HepG2 (cell line): ENCODE measurements at regions not wholly inside any gene's neighbourhood (a gene's known extent, or its start where the extent isn't known, plus 50 kb on each side); places are given as distances from the start of the nearest gene placed in this dataset.

Experiments used
- ATAC-seq: fragments of 200-7000 bp; cut with Tn5 transposase; 3 replicates; pipeline ENCODE4 v1.9.1; 2020; ENCODE audit warnings: mild to moderate bottlenecking, moderate library complexity
- BruUV-seq: library from RNA; stranded (reverse); fragments of 400-500 nt; replicated peaks from 2 replicates; lab custom pipeline; 2021; lab: Mats Ljungman, UMichigan
- CTCF ChIA-PET: fragments of 300-600 bp; formaldehyde crosslinking; extraction: SDS; loops from one replicate; lab custom pipeline; 2021; ENCODE audit warnings: low total read pairs, inconsistent platforms, low intra/inter-chr PET ratio; lab: Yijun Ruan, JAX
- POLR2A ChIA-PET: fragments of 350-600 bp; sonication (Branson Sonifier 250); formaldehyde crosslinking; loops from one replicate; lab custom pipeline; 2020; ENCODE audit warnings: antibody characterized with exemption, inconsistent platforms; lab: Yijun Ruan, JAX
- DNase-seq: peaks from one replicate; pipeline ENCODE4 v3.0.0-alpha.2; 2015; ENCODE audit warnings: low spot score
- FAIRE-seq: peaks from 3 replicates; lab custom pipeline; 2011; peaks lifted over from hg19 to GRCh38; lab: Jason Lieb, UNC
- H2AFZ ChIP-seq: one replicate; pipeline ENCODE4 v1.6.1; 2011; ENCODE audit warnings: low read length, inconsistent platforms
- H3K27ac ChIP-seq: fragments of 300-600 bp; 3 replicates; pipeline ENCODE4 v1.8.0; 2011; ENCODE audit warnings: mixed run types, mild to moderate bottlenecking, mixed read lengths, low read length, inconsistent platforms; ENCODE audit not compliant: insufficient read depth; ENCODE audit errors: extremely low read length
- H3K27me3 ChIP-seq, 2 experiments: fragments of 200-600 bp in 1 of 2; 2 replicates in 1 of 2; 3 replicates in 1 of 2; pipeline versions ENCODE4 v1.6.0 to v1.8.0; 2011; ENCODE audit warnings: low read length in 2 of 2, mild to moderate bottlenecking in 2 of 2, moderate library complexity in 2 of 2, inconsistent platforms in 1 of 2; ENCODE audit not compliant: insufficient read depth in 2 of 2, control insufficient read depth in 1 of 2
- H3K36me3 ChIP-seq, 2 experiments: fragments of 200-600 bp in 1 of 2; replicated peaks in 1 of 2; 2 replicates in 1 of 2; 3 replicates in 1 of 2; pipeline versions ENCODE4 v1.5.1 to v1.8.0; 2011; ENCODE audit warnings: low read length in 2 of 2, inconsistent platforms in 1 of 2; ENCODE audit not compliant: insufficient read depth in 2 of 2, control insufficient read depth in 1 of 2
- H3K4me1 ChIP-seq: 2 replicates; pipeline ENCODE4 v1.5.1; 2012; ENCODE audit warnings: low read length, inconsistent platforms; ENCODE audit not compliant: insufficient read depth
- H3K4me2 ChIP-seq: 2 replicates; pipeline ENCODE4 v1.6.0; 2011; ENCODE audit warnings: low read depth, low read length, inconsistent platforms
- H3K4me3 ChIP-seq, 3 experiments: fragments of 200-600 bp in 1 of 3; sonication (generic), shearing (Covaris generic) in 1 of 3; replicated peaks in 1 of 3; 2 replicates each; pipeline ENCODE4 v1.5.1; 2011 to 2016; ENCODE audit warnings: low read length in 3 of 3, inconsistent platforms in 2 of 3, low read depth in 2 of 3, mild to moderate bottlenecking in 2 of 3, control low read depth in 1 of 3, mixed read lengths in 1 of 3; ENCODE audit not compliant: insufficient read depth in 1 of 3
- H3K79me2 ChIP-seq: one replicate; pipeline ENCODE4 v1.6.1; 2011; ENCODE audit warnings: low read length, inconsistent platforms; ENCODE audit not compliant: insufficient read depth
- H3K9ac ChIP-seq: 2 replicates; pipeline ENCODE4 v1.6.0; 2011; ENCODE audit warnings: mild to moderate bottlenecking, low read depth, low read length, inconsistent platforms; ENCODE audit not compliant: insufficient read depth
- H3K9me3 ChIP-seq: 2 replicates; pipeline ENCODE4 v1.5.1; 2012; ENCODE audit warnings: mild to moderate bottlenecking, low read length
- H4K20me1 ChIP-seq: 2 replicates; pipeline ENCODE4 v1.6.0; 2011; ENCODE audit warnings: inconsistent platforms, mild to moderate bottlenecking, low read length, moderate library complexity; ENCODE audit not compliant: insufficient read depth
- CCDC6 ChIP-seq: sonication (generic); formaldehyde crosslinking; IDR thresholded peaks from 2 replicates; pipeline ENCODE4 v1.8.1; 2022; ENCODE audit warnings: mild to moderate bottlenecking, missing genetic modification reagents, moderate library complexity
- HOXA7 ChIP-seq: sonication (generic); formaldehyde crosslinking; IDR thresholded peaks from 2 replicates; pipeline ENCODE4 v1.8.1; 2022; ENCODE audit warnings: mild to moderate bottlenecking, missing genetic modification reagents, moderate library complexity
- JUNB ChIP-seq: sonication (generic); formaldehyde crosslinking; IDR thresholded peaks from 2 replicates; pipeline ENCODE4 v1.8.0; 2022; ENCODE audit warnings: missing genetic modification reagents, mild to moderate bottlenecking, borderline replicate concordance
- NBN ChIP-seq: fragments of 450-650 bp; conservative IDR thresholded peaks from 2 replicates; pipeline ENCODE4 v1.6.1; 2017
- NR3C1 ChIP-seq: sonication (generic); formaldehyde crosslinking; IDR thresholded peaks from 2 replicates; pipeline ENCODE4 v1.4.0; 2020; ENCODE audit warnings: missing genetic modification reagents
- SOX5 ChIP-seq: IDR thresholded peaks from 2 replicates; pipeline ENCODE4 v1.6.1; 2016; ENCODE audit warnings: borderline replicate concordance
- THAP11 ChIP-seq: IDR thresholded peaks from 2 replicates; pipeline ENCODE4 v1.6.1; 2016; ENCODE audit warnings: missing biosample characterization, missing genetic modification reagents
- ZNF382 ChIP-seq: sonication (generic); formaldehyde crosslinking; IDR thresholded peaks from 2 replicates; pipeline ENCODE4 v1.5.0; 2020; ENCODE audit warnings: missing genetic modification reagents, mild to moderate bottlenecking, borderline replicate concordance
- ZNF558 ChIP-seq: sonication (generic); formaldehyde crosslinking; IDR thresholded peaks from 2 replicates; pipeline ENCODE4 v1.9.0; 2022; ENCODE audit warnings: mild to moderate bottlenecking, missing genetic modification reagents, borderline replicate concordance
- ZNF761 ChIP-seq: sonication (generic); formaldehyde crosslinking; conservative IDR thresholded peaks from 2 replicates; pipeline ENCODE4 v1.4.0; 2020; ENCODE audit warnings: mild to moderate bottlenecking, missing genetic modification reagents
- WGBS: methylation state at CpG from one replicate; pipeline ENCODE4 v1.1.6; 2017; ENCODE audit warnings: low lambda C conversion rate; 5-methylcytosine and 5-hydroxymethylcytosine counted together
- in situ Hi-C: cut with HindIII; loops from 2 replicates; pipeline ENCODE4 v1.10.0; 2017; ENCODE audit warnings: low pct_unique_long_range_greater_than_20kb; ENCODE audit not compliant: extremely low pct_ligation_motif_present
- intact Hi-C: fragments of 100-400 bp; cut with micrococcal nuclease; formaldehyde crosslinking; loops from one replicate; pipeline ENCODE4 v1.10.0; 2022; ENCODE audit not compliant: unreplicated experiment
- TF ChIP-seq, protein P1 (sequence below): sonication (generic); formaldehyde crosslinking; IDR thresholded peaks from 2 replicates; pipeline ENCODE4 v1.4.0; 2020; ENCODE audit warnings: missing genetic modification reagents
- TF ChIP-seq, protein P2 (sequence below): sonication (generic); formaldehyde crosslinking; IDR thresholded peaks from 2 replicates; pipeline ENCODE4 v1.5.1; 2020; ENCODE audit warnings: mild to moderate bottlenecking, moderate library complexity, missing genetic modification reagents
- TF ChIP-seq, protein P3 (sequence below): IDR thresholded peaks from 2 replicates; pipeline ENCODE4 v1.6.1; 2016; ENCODE audit warnings: missing biosample characterization, missing genetic modification reagents, low read depth
- TF ChIP-seq, protein P4 (sequence below): sonication (generic); formaldehyde crosslinking; IDR thresholded peaks from 2 replicates; pipeline ENCODE4 v1.9.0; 2021; ENCODE audit warnings: missing genetic modification reagents, mild to moderate bottlenecking, borderline replicate concordance
- TF ChIP-seq, protein P5 (sequence below): IDR thresholded peaks from 2 replicates; pipeline ENCODE4 v1.6.1; 2012; ENCODE audit warnings: inconsistent platforms

DNA sequence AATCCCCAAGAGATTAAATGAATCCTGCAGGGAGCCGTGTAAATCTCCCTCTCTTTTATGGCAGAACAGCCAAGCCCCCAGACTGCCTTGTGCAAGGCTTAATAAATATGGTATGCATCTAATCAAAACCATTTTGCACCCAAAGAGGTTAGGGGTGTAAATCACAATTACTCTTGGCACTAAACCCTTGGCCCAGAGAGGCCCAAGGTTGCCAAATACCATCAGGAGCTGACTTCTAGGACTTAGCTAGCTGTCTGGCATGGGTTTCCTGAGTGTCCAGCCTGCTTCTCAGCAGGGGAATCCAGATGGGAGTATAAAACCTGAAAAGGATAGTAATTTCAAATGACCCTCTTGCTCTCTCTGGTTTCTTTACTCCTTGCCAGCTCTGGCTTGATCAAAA is 610.4 kb downstream of the MED13L start:
- Histone ChIP-seq H3K9me3 (no peaks in the 10 kb centered on the region), H3K36me3 (no peaks in the 10 kb centered on the region), H4K20me1 (no peaks in the 10 kb centered on the region), H3K79me2 (no peaks in the 10 kb centered on the region), H2AFZ (no peak overlapping the region), H3K9ac (no peak overlapping the region), H3K4me3 (no peak overlapping the region), H3K27me3 (0 out of 5 replicates have a peak, but pooled peaks cover 0 to 6% of the 10 kb centered on the region in 2 experiments), H3K4me1 (no peaks in the 10 kb centered on the region), H3K27ac (no peak overlapping the region), H3K4me2 (no peak overlapping the region)
- ChIA-PET POLR2A (no interaction called here), CTCF (no interaction called here)
- FAIRE-seq = no peak
- WGBS = 0% methylated on average over 1 of the region's 1 CpG
- no peak for DNase-seq
- intact Hi-C loops = no loop called here
- no peak for ATAC-seq
- TF ChIP-seq, protein P1, sequence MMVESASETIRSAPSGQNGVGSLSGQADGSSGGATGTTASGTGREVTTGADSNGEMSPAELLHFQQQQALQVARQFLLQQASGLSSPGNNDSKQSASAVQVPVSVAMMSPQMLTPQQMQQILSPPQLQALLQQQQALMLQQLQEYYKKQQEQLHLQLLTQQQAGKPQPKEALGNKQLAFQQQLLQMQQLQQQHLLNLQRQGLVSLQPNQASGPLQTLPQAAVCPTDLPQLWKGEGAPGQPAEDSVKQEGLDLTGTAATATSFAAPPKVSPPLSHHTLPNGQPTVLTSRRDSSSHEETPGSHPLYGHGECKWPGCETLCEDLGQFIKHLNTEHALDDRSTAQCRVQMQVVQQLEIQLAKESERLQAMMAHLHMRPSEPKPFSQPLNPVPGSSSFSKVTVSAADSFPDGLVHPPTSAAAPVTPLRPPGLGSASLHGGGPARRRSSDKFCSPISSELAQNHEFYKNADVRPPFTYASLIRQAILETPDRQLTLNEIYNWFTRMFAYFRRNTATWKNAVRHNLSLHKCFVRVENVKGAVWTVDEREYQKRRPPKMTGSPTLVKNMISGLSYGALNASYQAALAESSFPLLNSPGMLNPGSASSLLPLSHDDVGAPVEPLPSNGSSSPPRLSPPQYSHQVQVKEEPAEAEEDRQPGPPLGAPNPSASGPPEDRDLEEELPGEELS (CRISPR knock-in tag) = no peak
- TF ChIP-seq NR3C1 = no peak
- TF ChIP-seq, protein P2, sequence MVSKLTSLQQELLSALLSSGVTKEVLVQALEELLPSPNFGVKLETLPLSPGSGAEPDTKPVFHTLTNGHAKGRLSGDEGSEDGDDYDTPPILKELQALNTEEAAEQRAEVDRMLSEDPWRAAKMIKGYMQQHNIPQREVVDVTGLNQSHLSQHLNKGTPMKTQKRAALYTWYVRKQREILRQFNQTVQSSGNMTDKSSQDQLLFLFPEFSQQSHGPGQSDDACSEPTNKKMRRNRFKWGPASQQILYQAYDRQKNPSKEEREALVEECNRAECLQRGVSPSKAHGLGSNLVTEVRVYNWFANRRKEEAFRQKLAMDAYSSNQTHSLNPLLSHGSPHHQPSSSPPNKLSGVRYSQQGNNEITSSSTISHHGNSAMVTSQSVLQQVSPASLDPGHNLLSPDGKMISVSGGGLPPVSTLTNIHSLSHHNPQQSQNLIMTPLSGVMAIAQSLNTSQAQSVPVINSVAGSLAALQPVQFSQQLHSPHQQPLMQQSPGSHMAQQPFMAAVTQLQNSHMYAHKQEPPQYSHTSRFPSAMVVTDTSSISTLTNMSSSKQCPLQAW (CRISPR knock-in tag) = no peak
- TF ChIP-seq ZNF761 (CRISPR knock-in tag) = no peak
- TF ChIP-seq, protein P3, sequence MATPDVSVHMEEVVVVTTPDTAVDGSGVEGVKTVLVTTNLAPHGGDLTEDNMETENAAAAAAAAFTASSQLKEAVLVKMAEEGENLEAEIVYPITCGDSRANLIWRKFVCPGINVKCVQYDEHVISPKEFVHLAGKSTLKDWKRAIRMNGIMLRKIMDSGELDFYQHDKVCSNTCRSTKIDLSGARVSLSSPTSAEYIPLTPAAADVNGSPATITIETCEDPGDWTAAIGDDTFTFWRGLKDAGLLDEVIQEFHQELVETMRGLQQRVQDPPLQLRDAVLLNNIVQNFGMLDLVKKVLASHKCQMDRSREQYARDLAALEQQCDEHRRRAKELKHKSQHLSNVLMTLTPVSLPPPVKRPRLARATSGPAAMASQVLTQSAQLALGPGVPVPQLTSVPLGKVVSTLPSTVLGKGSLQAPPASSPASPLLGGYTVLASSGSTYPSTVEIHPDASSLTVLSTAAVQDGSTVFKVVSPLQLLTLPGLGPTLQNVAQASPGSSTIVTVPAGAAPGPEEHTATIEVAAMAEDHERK (CRISPR knock-in tag) = no peak
- TF ChIP-seq, protein P4, sequence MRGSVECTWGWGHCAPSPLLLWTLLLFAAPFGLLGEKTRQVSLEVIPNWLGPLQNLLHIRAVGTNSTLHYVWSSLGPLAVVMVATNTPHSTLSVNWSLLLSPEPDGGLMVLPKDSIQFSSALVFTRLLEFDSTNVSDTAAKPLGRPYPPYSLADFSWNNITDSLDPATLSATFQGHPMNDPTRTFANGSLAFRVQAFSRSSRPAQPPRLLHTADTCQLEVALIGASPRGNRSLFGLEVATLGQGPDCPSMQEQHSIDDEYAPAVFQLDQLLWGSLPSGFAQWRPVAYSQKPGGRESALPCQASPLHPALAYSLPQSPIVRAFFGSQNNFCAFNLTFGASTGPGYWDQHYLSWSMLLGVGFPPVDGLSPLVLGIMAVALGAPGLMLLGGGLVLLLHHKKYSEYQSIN = no peak
- no peak for TF ChIP-seq CCDC6 (CRISPR knock-in tag)
- TF ChIP-seq SOX5 (CRISPR knock-in tag) = no peak
- TF ChIP-seq, protein P5, sequence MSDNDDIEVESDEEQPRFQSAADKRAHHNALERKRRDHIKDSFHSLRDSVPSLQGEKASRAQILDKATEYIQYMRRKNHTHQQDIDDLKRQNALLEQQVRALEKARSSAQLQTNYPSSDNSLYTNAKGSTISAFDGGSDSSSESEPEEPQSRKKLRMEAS = no peak
- TF ChIP-seq ZNF382 (CRISPR knock-in tag) = no peak
- TF ChIP-seq ZNF558 (CRISPR knock-in tag) = no peak
- TF ChIP-seq NBN = no peak
- TF ChIP-seq JUNB (CRISPR knock-in tag) = no peak
- TF ChIP-seq HOXA7 (CRISPR knock-in tag) = no peak
- no peak for TF ChIP-seq THAP11
- in situ Hi-C loops = no loop called here
- BruUV-seq = no TSS peak
